HG03378 (cell line): ENCODE measurements at regions not wholly inside any gene's neighbourhood (a gene's known extent, or its start where the extent isn't known, plus 50 kb on each side); places are given as distances from the start of the nearest gene placed in this dataset.

Source experiments
- ATAC-seq: cut with Tn5 transposase; IDR thresholded peaks from one replicate; pipeline ENCODE4 v1.9.1; 2021; ENCODE audit warnings: mild to moderate bottlenecking, moderate library complexity; ENCODE audit not compliant: unreplicated experiment

GRCh38 chr5:141753143-141753970 is 71.3 kb upstream of the ARAP3 start:
- ATAC-seq = no peak

DNA sequence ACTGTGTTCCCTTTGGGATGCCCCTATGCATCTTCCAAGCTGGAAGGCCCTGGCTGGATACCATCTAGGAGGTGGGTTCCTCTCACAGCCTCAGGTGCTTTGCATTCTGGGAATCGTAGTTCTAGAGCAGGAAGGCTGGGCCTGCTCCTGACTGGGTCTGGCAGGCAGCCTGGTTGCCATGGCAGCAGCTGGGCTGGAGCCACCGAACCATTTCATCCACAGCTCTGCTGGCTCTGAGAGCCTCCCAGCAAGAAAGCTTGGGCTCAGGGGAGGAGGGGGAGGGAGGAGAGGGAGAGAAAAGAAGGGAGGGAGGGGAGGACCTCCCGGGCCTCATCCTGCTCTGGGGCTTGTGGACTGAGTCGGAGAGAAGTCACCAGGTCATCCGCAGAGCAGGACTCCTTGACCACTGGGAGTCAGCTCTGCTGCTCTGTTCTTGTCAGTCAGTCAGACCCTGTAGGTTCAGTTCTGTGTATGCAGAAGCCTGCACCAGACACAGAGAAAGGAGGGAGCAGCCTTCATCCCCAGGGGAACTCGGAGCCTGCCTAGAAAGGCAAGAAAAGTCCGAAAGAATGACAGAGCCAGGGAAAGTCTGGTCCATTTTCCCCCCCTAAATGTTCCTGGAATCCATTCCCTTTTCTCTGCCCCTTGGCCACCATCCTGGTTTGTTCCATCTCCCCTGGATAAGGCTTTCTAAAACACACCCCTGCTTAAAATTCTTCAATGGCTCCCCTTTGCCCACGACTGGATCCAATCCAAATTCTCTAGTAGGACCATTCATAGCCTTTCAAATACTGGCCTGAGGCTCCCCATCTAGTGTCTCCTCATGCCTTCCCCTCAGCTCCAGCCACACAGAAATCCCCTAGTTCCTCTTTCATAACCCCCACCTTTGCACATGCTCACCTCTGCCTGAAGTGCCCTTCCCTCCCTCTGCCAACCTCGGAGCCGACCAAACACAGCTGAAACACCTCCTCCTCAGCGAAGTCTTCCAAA is 65.4 kb upstream of the ARAP3 start:
- peak; percentile 78 for ATAC-seq

DNA sequence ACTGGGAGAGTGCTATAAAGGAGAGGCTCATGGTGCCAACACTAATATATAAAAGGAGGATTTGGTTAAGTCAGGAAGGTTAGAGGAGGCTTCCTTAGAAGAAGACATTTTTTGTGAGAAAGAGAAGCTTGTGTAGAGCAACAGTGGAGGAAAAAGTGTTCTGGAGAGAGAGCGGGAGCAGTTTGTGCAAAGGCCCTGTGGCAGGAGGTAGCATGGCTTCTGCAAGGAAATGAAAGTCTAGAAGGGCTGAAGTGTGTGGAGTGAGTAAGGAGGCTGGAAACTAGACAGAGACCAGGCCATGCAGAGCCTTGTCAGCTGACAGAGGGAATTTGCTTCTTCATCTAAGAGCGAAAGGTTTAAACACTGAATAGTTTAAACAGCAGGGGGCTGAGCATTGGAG is 64.4 kb upstream of the ARAP3 start:
- ATAC-seq = no peak

DNA sequence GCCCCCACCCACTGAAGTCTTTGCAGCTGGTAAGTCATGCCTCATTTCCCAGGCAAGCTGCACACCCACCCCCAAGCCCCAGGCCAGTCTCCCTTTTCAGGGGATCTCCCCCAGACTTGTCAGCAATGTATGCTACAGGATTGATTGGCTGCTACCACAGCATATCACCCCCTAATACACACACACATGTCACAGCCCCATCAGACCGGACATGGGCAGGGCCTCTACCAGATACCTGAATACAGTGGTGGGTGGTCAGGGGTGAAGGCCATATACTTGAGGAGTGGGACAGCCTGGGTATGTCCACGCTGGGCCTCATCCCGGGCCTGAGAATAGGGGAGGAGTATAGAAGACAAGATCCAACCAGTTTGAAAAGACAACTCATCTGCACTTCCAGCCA is 63.4 kb upstream of the ARAP3 start:
- ATAC-seq = no peak

- ATAC-seq = no peak
Measured at GRCh38 chr5:141743866-141744272, 61.8 kb upstream of the ARAP3 start.

DNA sequence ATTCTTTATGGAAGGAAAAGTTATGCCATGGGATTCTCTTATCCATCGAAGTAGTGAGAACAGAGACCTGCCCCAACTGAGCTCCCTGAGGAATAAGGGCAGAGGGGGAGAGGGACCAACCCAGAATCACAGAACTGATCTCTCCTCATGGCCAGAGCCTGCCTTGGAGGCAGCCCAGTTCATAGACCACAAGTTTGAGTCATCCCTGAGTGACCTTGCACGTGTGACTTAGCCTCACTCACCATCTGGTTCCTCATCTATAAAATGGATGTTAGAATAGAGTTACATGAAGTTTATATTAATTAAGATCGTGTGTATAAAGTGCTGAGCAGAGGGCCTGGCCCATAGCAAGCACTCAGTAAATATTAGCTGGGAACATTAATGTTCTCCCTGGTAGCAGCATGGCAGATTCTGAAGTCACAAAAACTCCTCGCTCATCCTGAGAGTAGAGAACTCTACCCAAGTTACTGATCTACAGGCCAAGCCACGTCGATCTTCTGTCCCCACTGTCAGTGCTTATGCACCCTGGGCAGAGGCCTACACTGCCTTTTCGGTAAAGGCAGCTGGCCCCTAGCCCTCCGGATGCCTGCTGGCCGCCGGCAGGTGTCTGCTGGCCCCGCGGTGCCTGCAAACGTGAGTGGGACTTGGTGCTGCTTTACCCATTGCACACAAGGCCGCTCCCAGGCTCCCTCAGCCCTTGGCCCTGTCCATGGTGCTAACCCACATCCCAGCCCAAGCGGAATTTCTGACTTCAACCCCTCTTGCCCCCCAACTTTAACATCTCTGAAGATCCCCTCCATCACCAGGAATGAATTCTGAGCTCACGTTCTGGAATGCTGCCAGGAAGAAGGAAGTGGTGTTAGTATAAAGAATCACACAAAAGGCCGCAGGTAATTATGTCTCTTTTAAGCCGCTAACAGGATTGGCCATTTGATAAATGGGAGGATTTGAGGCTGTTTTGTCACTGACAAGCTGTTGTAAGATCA is 61.1 kb upstream of the ARAP3 start:
- ATAC-seq = no peak

DNA sequence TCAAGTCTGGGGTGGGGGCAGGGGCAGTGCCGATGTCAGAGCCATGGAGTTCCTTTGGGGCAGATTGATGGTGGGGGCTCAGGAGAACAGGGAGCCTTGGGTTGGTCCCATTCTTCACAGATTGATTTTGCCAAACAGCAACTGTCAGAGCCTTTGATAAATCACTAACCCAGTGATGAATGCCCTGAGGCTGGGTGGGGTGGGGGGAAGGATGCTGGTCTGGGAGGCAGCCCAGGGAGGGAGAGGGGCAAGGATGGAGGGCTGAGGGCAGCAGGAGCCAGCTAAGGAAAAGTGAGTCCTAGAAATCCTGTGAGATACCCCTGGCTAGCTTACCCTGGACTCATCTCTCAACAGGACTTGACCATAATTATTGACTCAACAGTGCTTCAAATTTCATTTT is 60.1 kb upstream of the ARAP3 start:
- no peak for ATAC-seq

DNA sequence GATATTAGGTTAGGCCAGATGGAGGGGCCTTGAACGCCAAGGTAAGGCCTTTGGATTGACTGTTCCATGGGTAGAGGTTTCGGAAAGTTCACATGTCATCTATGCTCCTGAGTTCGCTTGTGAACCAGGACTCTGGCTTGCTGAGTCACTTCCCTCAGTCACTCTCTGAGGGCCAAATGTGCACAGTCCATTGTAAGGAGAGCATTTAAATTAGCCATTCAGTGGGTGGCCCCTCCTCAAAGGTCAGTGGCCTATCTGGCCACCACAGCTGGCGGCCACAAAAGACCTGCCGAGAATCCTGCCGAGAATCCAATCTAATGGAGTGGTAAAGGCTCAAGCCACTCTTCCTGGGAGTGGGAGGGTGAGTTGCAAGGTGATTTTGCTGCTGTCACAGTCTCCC is 58.9 kb upstream of the ARAP3 start:
- no peak for ATAC-seq

DNA sequence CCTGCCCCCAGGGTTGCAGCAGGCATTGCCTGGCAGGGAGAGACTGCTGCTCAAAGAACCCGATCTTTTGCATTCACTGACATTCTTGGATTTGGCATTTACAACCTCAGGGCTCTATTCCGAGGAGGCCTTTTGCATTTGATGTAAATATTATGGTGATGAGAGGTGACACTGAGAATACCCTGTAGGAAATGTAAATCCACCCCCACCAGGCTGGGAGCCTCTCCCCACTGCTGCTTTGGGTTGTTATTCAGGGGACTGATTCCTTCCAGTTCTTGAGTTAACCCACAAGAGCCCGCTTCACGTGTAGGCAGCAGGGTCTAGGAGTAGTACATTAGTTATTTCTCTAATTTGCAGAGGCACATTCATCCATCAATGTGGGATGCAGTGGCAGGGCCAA is 55.5 kb upstream of the ARAP3 start:
- no peak for ATAC-seq

DNA sequence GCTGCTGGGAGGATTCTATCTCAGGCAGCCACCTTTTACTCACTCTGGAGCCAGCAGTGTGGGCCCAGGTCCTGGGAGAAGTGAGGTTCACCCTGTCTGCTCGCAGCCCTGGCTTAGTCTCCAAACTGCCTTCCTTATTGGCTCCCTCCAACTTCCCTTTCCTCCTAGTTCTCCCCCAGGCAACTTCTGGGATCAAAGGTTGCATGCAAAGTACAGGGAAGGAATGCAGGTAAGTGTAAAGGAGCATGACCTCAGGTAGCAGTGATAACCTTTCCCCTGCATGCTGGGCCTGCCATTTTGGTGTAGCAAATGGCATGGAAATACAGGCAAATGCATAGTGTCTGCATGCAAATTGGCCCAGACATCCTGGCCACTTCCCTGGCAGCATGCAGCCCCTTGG is 53.8 kb upstream of the ARAP3 start:
- ATAC-seq = no peak

- no peak for ATAC-seq
Measured at GRCh38 chr5:141734501-141735229, 52.6 kb upstream of the ARAP3 start.

DNA sequence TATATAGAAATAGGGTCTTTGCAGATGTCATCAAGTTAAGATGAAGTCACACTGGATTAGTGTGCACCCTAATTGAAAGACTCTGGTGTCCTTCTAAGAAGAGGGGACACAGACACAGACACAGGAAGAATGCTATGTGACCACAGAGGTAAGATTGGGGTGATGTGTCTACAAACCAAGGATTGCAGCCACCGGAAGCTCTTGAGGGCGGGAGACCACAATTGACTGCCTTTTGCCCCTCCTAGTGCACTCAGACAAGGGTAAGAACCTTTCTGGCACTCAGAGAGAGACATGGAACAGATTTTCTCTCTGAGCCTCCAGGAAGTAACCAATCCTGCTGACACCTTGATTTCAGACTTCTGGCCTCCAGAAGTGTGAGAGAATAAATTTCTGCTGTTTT is 51.2 kb upstream of the ARAP3 start:
- no peak for ATAC-seq

DNA sequence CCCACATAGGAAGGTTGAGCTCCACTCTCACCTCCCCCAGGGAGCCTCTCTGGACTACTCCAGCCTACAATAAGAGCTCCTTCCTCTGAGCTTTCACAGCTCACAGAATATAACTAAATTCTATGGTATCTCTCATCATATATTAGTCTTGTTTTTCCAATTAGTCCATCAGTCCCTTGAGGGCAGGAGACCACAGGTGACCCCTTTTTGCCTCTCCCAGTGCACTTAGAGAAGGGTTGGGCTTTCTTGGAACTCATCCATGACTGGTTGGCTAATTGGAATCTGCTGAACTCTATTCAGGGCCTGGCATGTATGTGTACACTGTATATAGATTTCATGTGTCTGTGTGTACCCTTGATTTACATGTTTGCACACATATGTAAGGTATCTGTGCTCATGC is 50.4 kb upstream of the ARAP3 start:
- ATAC-seq = no peak
